ENCODE measurements at regions not wholly inside any gene's neighbourhood (a gene's known extent, or its start where the extent isn't known, plus 50 kb on each side); places are given as distances from the start of the nearest gene placed in this dataset.

GRCh38 chr10:2633630-2634029, 433.7 kb upstream of the PFKP start (continued):
- TF ChIP-seq POLR2AphosphoS5 (IDR thresholded peaks at IDR 0.05; ENCODE audit: low read depth) (no peak), ZNF114 (CRISPR knock-in tag; IDR thresholded peaks at IDR 0.05) (no peak), NANOG (IDR thresholded peaks at IDR 0.05; ENCODE audit: borderline replicate concordance) (no peak), ETS1 (IDR thresholded peaks at IDR 0.05) (no peak), EZH2phosphoT487 (IDR thresholded peaks at IDR 0.05; ENCODE audit: unreplicated experiment) (no peak)

DNA sequence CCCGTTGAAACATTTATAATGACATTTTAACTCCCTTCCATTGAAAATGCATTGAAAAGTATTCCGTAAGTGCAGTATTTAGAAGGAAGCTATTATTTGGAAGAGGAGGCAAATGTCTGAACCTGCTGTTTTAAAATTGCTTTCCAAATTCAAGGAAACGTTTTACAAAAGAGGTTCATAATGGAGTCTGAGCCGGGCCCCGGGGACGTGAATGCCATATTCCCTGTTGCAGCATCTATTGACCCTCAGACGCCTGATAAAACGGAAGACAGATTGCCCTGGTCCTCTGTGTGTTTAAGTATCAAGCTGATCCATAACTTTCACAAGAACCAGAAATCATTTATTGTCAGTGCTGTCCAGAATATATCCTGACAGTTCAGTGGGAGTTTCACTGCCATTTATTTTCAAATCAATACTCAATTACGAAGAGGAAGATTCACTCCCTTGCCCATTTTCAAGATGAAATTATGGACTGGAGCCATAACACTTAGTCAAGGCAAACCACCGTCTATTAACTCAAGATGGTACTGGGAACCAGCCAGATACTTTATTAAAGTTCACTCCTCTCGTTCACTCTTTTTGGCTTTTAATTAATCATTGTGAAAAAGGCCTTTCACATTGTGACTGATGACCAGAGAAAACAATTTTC, 435.7 kb upstream of the PFKP start:
- no peak overlapping the region for H3K27ac Mint-ChIP-seq
- no peaks in the 10 kb centered on the region for H3K79me2 ChIP-seq (replicated peaks; ENCODE audit: insufficient read depth)
- TF ChIP-seq NANOG (IDR thresholded peaks at IDR 0.05; ENCODE audit: borderline replicate concordance) = no peak
- TF ChIP-seq, protein P1, sequence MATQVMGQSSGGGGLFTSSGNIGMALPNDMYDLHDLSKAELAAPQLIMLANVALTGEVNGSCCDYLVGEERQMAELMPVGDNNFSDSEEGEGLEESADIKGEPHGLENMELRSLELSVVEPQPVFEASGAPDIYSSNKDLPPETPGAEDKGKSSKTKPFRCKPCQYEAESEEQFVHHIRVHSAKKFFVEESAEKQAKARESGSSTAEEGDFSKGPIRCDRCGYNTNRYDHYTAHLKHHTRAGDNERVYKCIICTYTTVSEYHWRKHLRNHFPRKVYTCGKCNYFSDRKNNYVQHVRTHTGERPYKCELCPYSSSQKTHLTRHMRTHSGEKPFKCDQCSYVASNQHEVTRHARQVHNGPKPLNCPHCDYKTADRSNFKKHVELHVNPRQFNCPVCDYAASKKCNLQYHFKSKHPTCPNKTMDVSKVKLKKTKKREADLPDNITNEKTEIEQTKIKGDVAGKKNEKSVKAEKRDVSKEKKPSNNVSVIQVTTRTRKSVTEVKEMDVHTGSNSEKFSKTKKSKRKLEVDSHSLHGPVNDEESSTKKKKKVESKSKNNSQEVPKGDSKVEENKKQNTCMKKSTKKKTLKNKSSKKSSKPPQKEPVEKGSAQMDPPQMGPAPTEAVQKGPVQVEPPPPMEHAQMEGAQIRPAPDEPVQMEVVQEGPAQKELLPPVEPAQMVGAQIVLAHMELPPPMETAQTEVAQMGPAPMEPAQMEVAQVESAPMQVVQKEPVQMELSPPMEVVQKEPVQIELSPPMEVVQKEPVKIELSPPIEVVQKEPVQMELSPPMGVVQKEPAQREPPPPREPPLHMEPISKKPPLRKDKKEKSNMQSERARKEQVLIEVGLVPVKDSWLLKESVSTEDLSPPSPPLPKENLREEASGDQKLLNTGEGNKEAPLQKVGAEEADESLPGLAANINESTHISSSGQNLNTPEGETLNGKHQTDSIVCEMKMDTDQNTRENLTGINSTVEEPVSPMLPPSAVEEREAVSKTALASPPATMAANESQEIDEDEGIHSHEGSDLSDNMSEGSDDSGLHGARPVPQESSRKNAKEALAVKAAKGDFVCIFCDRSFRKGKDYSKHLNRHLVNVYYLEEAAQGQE (IDR thresholded peaks at IDR 0.05; ENCODE audit: unreplicated experiment) = no peak
- no peak for TF ChIP-seq CREB1 (CRISPR knock-in tag; IDR thresholded peaks at IDR 0.05; ENCODE audit: low read depth)
- no peak for TF ChIP-seq ZNF462 (CRISPR knock-in tag; IDR thresholded peaks at IDR 0.05)
- TF ChIP-seq ETS1 (IDR thresholded peaks at IDR 0.05) = no peak
- no peak for TF ChIP-seq EZH2phosphoT487 (IDR thresholded peaks at IDR 0.05; ENCODE audit: unreplicated experiment)
- TF ChIP-seq ZNF114 (CRISPR knock-in tag; IDR thresholded peaks at IDR 0.05) = no peak
- TF ChIP-seq STAT1 (IDR thresholded peaks at IDR 0.05; ENCODE audit: unreplicated experiment) = no peak
- no peak for TF ChIP-seq ZNF331 (CRISPR knock-in tag; IDR thresholded peaks at IDR 0.05; ENCODE audit: low read depth)

More for the DNA sequence above, 435.7 kb upstream of the PFKP start:
- H3K27me3 ChIP-seq (ENCODE audit: insufficient read depth) = no peaks in the 10 kb centered on the region
- H3F3A ChIP-seq (replicated peaks; ENCODE audit: low read depth) = no peaks in the 10 kb centered on the region
- no peaks in the 10 kb centered on the region for H3K36me3 ChIP-seq (ENCODE audit: insufficient read depth)
- H3K27ac ChIP-seq (ENCODE audit: low read depth) = no peak overlapping the region
- Mint-ChIP-seq H3K27me3 (ENCODE audit: insufficient read depth, low read depth, poor library complexity) (no peaks in the 10 kb centered on the region), H3K9me3 (no peaks in the 10 kb centered on the region), H3K4me1 (peaks cover 24% of the 10 kb centered on the region), H3K36me3 (ENCODE audit: low read depth) (no peaks in the 10 kb centered on the region), H3K4me3 (no peak overlapping the region)
- no peak overlapping the region for H3K4me2 ChIP-seq
- ATAC-seq (no peak), DNase-seq (ENCODE audit: low spot score) (no peak)
- peak overlapping the region; percentile 3 for H2AFZ ChIP-seq
- H3K9me2 ChIP-seq (ENCODE audit: insufficient read depth) = no peaks in the 10 kb centered on the region
- no peak overlapping the region for H3K4me3 ChIP-seq
- H4K20me1 ChIP-seq (replicated peaks; ENCODE audit: insufficient read depth) = no peaks in the 10 kb centered on the region
- H3K4me1 ChIP-seq (ENCODE audit: insufficient read depth) = peaks cover 4% of the 10 kb centered on the region
